ENCODE measurements at regions not wholly inside any gene's neighbourhood (a gene's known extent, or its start where the extent isn't known, plus 50 kb on each side); places are given as distances from the start of the nearest gene placed in this dataset.
A peak's percentile ranks its signal among the peaks of the same experiment; 100 is the strongest.

GRCh38 chr3:65231544-65231943 is 543.7 kb upstream of the ADAMTS9 start (continued):
- TF ChIP-seq CTCF (IDR thresholded peaks at IDR 0.05) (no peak), POLR2AphosphoS5 (IDR thresholded peaks at IDR 0.05; ENCODE audit: low read depth, low read length) (peak; percentile 38; the same call in 1 of the 2 replicates), RCOR1 (IDR thresholded peaks at IDR 0.05; ENCODE audit: low read length) (peak; percentile 97), MAX (IDR thresholded peaks at IDR 0.05; ENCODE audit: low read depth) (no peak; the same call in 1 of the 2 replicates), RXRA (IDR thresholded peaks at IDR 0.05; ENCODE audit: borderline replicate concordance, low read depth) (no peak), USF1 (IDR thresholded peaks at IDR 0.05; ENCODE audit: borderline replicate concordance, low read depth) (peak; percentile 35; the same call in 1 of the 2 replicates), ZBTB33 (IDR thresholded peaks at IDR 0.05; ENCODE audit: borderline replicate concordance, low read depth) (no peak), RFX5 (IDR thresholded peaks at IDR 0.05; ENCODE audit: low read length) (no peak), EZH2phosphoT487 (IDR thresholded peaks at IDR 0.05; ENCODE audit: borderline replicate concordance, low read depth) (no peak), TAF1 (IDR thresholded peaks at IDR 0.05; ENCODE audit: borderline replicate concordance, low read depth, low read length) (no peak), YY1 (IDR thresholded peaks at IDR 0.05; ENCODE audit: low read depth) (no peak), USF2 (IDR thresholded peaks at IDR 0.05; ENCODE audit: borderline replicate concordance, low read depth, low read length) (peak; percentile 25; the same call in 1 of the 2 replicates), SMC3 (IDR thresholded peaks at IDR 0.05; ENCODE audit: low read depth, low read length) (no peak)
